GM19324 (cell line): ENCODE measurements at regions not wholly inside any gene's neighbourhood (a gene's known extent, or its start where the extent isn't known, plus 50 kb on each side); places are given as distances from the start of the nearest gene placed in this dataset.
"Not testable (repeated sequence)": the region's sequence is repeated elsewhere in the genome, so short reads cannot be mapped to it uniquely, and the experiment has no call there.

Experiments used
- ATAC-seq: cut with Tn5 transposase; IDR thresholded peaks from one replicate; pipeline ENCODE4 v1.9.1; 2021; ENCODE audit warnings: mild to moderate bottlenecking, moderate library complexity; ENCODE audit not compliant: unreplicated experiment, low FRiP score

DNA sequence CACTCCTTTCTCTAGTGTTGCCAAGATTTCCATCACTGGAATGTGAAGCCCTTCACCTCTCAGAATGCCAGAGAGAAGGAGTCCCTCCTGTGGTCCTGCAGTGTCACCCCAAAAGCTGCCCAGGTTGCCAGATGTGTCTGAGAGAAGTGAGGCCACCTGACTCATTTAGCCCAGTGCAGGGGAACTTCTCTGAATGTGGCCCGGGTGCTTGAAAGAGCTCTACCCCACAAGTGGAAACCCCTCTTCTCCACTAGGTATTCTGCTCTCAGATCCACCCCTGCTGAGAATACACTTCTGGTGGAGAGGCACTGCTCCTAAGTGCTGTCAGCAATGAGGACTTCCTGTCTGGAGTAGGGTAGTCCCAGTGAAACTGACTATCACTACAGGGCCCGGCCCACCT lies 334.8 kb downstream of the ANAPC1 start:
- not testable (repeated sequence) for ATAC-seq

DNA sequence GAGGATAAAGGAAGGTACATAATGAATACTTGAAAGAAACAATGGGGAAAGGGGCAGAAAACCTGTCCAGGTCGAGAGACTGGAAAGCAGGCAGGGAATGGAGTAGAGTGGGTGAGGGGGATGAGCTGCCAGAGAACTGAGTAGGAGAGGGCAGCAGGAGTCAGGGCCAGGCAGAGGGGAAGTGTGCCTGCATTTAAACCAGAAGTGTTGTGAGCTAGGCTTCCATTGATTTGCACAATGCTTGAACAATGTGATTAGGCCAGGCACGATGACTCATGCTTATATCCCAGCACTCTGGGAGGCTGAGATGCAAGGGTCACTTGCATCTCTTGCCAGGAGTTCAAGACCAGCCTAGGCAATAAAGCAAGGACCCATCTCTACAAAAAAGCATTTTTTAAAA lies 332.6 kb downstream of the ANAPC1 start:
- not testable (repeated sequence) for ATAC-seq

DNA sequence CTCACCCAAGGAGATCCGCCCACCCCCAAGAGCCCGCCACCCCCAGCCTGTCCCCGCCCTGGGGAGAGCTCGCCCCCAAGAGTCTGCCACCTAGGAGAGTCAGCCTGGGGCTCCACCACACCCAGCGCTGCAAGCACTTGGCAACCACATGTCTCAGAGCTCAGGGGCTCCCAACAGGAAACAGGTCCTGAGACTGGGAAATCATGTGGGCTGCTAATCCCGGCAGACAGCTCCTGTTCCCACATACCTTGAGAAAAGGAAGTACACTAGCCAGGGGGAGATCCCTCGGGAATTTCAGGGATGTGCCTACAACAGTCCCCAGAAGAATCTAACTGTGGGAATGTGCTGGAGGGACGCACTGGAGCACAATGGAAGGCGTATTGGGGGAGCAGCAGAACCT lies 331.4 kb downstream of the ANAPC1 start:
- ATAC-seq = not testable (repeated sequence)

DNA sequence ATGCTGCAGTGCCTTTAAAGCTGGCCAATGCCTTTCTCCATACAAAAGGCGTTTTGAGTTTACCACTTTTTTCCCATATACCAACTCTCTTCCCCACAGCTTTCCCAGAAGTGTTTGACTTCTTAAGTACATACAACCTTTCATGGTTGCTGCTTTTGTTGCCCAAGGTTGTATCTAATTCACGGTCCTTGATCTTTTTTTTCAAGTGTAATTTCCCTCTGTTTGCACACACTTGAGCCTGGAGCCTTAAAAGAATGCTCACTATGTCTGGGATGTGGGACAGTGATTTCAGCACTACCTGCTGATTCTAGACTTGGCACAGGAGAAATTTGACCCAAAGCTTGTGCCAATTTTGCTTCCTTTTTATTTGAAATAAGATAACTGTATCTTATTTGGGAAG lies 324.7 kb downstream of the ANAPC1 start:
- ATAC-seq = not testable (repeated sequence)

DNA sequence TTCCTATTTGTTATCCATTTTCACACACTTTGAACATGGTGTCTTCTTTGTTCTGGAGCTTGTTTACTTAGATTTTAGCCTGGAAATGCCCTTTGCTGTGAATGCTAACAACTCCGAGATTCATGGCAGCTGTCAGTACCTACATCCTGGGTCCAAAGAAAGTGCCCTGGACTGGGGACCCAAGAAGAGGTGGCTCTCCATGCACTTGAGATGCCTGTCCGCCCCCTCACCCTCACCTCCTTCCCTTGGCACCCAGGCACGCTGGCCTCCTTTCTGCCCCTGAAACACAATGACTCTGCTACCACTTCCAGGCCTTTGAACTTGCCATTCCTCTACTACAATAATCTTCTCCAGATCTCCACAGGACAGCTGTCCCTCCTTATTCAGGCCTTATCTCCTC lies 324.2 kb downstream of the ANAPC1 start:
- not testable (repeated sequence) for ATAC-seq

DNA sequence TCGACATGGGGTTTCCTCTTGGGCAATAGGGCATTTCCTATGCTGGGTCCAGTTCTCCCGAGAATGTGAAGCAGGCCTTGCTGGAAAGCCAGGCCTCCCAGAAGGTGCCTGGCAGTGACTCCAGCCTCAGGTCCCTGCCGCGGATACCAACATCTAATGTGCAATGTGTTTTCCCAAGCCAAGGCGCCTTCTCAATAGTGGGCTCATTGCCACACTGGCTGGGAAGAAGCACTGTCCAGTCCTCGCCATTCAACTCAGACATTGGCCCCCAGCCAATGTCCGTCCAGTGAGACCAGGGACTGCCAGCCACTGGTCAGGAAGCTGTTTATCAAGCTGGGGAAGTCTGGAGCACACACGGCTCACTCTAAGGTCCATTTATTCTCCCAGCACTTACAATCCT lies 317.9 kb downstream of the ANAPC1 start:
- ATAC-seq = not testable (repeated sequence)

DNA sequence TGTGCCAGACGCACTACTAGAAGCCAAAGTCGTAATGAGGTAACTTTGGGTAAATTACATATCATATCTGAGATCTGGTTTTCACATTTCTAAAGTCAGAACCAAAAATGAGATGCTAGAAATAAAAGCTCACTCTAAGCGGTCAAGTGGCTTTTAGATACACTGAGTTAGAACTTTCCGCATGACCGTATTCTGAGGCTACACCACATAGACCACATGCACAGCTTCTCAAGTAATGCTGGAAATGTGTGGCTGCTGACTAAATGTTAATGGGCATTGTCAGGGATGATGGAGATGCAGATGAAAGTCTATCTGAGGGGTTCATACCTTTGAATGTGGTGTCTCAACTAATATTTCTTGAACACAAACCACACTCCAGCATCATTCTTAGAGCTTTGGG lies 316.8 kb downstream of the ANAPC1 start:
- not testable (repeated sequence) for ATAC-seq

DNA sequence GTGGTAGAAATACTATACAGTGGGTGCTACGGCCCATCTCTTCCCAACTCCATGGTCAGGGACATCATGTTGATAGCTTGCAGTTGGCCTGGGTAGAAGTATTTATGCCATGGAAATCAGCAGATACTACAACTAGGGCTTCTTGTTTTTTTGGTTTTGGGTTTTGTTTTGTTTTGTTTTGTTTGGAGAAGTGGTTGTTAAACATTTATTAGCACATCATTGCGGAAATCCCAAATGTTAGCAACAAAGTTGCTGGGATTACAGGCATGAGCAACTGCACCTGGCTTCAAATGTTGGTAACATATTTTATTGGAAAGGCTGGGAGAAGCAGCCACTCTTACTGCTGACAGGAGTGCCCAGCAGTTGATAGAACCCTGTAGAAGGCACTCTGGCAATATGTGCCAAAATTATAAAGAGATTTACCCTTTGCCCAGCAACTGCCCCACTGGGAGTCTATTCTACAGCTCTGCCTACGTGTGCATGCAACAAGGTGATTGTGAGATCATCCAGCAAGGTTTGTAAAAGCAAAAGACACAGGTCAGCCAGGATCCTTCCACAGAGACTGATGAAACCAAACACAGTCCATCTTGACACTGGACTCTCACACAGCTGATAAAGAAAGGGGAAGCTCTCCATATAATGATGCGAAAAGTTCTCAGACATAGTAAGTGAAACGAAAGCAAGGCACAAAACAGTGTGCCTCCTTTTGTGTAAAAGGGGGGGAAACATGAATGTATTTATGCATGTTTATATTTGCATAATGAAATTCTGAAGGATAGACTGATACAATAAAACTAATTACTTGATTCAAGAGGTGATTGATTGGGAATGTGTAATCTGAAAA lies 314.4 kb downstream of the ANAPC1 start:
- not testable (repeated sequence) for ATAC-seq

DNA sequence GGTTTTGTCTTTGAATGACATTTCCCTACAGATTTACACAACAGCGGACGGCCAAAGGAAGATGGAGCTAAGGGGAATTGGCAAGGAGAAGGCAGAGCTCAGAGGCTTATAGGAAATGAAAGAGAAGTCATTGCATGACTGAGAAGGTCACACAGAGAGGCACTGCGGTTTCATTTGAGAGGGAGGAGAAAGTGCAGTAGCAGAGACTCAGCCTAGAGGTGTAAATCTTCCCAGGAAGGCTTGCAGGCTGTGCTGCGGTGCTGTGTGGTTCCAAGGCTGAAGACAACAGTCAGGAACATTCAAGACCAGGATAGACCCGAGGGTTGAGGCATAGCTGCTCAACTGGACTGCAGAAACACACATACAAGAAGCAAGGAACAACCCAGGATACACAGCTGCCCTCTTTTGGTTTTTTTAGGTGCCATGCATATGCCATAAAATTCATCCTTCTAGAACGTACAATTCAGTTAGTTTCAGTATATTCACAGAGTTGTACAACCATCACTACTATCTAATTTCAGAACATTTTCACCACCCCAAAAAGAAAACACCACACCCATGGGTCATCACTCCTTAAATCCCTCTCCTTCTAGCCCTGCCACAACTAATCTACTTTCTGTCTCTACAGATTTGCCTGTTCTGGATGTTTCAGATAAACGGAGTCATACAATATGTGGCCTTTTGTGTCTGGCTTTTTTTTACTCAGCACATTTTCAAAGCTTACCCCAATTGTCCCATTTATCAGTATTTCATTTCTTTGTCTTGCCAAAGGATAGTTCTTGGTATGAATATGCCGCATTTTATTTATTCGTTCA lies 313.5 kb downstream of the ANAPC1 start:
- peak; percentile 54 for ATAC-seq

DNA sequence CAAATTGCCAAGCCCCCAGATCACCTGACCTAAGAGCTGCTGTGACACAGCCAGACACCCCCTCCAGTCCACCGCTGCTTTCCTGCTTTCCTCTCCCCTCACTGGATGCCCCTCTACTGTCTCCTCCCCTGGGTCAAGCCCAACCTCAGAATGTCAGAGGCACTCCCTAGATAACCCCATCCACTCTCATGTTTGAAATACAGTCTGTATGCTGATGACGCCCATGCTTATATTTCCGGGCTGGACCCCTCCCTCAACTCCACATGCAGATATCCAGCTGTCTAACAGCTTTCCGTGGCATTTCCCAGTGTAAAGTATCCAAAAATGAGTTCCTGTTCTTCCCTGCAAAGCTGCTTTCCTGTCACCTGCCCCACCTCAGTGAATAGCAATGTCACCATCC lies 309.2 kb downstream of the ANAPC1 start:
- not testable (repeated sequence) for ATAC-seq

DNA sequence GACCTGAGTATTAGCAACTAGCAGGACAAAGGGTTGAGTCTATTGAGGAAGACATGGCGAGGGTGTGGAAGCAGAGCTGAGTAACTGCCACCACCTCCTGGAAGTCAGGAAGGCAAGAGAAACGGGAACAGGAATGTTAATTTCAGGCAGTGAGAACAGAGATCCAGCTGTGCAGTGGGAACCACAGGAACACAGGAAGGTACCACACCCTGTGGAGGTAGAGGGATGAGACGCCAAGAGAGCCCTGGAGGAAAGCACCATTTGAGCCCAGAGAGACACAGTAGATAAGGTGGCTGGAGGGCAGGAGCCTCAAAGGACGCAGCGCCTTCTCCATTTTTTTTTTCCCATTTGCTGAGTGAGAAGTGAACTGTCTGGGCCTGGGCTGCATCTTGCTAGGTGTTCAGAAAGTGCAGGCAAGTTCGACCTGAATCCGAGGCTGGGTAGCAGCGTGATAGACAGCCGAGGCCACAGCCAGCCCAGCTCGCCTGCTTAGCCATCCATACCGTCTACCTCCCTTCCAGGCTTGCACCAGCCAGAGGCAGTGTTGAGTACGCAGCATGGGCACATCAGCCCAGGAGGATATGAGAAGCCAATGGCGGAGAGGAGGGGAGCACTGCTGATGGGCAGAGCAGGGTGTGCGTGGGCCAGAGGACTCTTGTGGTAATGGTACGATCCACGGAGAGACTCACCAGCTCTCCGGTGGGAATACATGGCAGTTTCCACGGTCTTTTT lies 306.7 kb downstream of the ANAPC1 start:
- ATAC-seq = not testable (repeated sequence)

DNA sequence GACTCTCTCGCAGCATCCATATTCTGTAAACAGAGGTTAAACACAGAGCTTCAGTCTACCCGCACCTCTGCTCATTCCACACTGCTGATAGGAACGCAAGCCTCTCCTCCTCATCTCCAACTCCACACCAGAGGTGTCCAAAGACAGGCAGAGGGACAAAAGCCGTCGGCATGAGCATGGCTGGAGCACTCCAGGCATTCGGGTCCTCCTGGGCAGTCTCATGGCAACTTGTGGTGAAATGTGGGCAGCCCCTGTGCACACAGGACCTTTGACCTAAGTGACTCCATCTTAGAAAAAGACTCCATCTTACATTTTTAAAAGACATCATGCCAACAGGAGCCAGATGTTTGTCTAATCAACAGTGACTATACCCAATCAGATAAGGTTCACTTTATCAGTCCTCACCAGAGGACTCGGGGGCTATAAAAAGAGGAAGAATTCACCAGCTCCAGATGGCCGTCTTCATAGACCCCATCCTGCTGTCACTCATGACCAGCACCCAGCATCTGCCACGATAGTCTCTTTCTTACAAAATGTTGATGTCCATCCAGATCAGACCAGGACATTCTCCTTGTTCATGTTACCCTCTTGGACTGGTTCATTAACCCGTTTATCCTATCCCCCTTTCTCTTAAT lies 304.4 kb downstream of the ANAPC1 start:
- ATAC-seq = not testable (repeated sequence)

DNA sequence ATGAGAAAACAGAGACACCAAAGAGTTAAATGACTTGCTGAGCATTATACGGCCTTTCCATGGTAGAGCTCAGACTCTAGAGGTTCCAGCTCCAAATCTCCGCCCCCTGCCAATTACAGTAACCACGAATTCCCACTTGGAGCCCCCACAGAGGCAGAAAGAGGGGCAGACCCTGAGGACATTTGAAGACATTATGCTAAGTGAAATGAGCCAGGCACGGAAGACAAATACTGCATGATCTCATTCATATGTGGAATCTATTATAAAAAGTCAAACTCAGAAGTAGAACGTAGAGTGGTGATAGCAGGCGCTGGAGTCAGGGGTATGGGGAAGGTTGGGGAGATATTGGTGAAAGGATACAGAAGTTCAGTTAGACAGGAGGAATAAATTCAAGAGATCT lies 303.4 kb downstream of the ANAPC1 start:
- not testable (repeated sequence) for ATAC-seq

DNA sequence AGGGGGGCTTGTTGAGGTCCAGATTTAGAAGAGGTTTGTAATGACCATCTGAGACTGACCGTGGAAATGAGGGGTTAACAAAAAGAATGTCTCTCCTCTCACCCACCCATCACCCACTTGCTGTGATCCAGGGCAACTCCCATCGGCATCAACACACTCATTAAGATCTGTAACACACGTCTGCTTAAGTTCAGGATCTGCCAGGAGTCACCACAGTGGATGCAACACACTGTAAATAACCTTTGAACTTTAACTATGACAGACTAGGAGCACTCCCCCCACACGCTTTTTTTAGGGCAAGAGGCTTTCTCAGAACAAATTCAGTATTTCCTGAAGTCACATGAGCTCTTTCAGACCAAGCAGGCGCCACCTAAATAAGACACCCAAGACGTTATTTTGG lies 301.9 kb downstream of the ANAPC1 start:
- ATAC-seq = not testable (repeated sequence)

DNA sequence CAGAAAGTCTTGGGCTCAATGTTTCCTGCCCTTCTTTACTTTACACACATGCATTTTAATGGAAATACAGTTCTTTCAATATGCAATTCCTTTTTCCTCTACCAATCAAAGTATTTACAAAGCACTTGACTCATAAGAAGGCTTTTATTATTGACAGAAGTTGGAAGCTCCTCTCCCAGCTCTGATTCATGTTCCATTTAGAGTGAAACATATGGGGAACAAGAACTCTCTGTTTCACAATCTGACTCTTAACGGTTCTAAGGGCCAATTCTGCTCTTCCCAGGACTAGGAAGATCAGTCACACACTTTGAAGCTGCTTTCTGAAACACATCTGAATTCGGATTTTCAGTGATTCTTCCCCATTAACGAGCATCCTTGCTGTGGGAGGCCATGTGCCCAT lies 300.5 kb downstream of the ANAPC1 start:
- ATAC-seq = not testable (repeated sequence)

DNA sequence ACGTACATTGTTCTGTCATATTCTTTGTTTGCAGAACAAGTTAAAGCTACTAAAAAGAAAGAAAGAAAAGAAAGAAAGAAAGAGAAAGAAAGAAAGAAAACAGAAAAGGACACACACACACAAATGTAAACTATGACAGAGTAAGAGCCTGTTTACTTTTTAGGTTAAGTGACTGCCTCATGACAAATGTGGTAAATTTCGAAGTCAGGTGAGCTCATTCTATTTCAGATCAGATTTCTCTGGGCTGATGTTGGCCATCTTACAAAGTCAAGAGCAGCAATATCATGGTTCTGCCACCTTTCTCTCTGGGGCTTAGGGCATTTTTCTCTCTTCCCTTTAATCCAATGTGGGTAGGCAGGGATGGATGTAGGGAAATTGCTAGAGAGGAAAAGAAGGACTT lies 299.5 kb downstream of the ANAPC1 start:
- not testable (repeated sequence) for ATAC-seq

DNA sequence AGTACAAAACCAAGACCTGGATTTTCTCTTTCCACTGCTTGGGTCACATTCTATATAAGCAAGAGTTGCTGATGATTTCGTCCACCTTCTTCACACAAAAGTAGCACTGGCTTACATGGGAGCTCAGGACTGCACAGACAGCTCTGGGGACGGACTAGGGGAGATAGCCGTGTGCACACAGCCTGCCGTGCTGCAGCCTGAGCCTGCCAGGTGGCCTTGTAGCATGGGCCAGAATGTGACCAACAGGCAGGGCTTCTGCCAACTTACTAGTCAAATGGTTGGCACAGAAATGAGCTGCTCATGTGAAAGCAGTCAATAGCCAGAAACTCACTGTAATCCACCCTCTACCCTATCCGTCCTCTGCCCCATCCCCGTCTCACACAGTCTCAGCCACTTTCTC lies 299.0 kb downstream of the ANAPC1 start:
- not testable (repeated sequence) for ATAC-seq

DNA sequence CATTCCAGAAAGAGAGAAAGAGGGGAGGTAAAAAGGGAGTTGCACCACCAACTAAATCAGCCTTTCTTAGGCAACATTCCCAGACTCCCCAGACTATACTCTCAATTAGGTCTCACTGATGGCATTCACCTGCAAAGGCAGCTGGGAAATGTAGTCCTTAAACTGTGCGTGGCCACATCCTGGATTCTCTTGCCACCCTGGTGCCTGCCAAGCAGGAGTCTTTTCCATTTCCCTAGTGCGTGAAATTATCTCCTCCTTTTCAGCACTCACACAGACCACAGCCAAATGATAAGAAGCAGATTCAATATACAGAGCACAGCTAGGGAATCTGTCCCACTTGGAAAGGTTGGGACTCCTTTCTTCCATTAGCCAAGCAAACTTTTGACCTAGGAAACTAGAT lies 298.0 kb downstream of the ANAPC1 start:
- ATAC-seq = not testable (repeated sequence)

DNA sequence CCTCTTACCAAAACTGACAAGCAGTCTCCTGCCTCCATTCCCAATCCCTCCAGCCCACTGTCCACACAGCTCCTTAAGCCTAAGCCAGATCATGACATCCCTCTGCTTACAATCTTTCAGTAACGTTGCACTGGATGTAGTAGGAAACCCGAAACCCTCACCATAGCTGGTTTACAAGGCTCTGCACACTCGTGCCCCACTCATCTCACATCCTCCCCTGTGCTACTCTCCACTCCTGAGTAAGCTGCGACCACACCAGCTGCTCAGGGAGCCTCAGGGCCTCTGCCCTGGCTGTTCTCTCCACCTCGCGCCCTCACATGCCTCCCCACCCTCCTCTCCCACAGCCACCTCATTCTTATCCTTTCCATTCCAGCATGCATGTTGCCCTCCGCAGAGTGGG lies 288.9 kb downstream of the ANAPC1 start:
- not testable (repeated sequence) for ATAC-seq
